GM23248 (cell line): ENCODE measurements at regions not wholly inside any gene's neighbourhood (a gene's known extent, or its start where the extent isn't known, plus 50 kb on each side); places are given as distances from the start of the nearest gene placed in this dataset.

ENCODE experiments used
- EZH2 ChIP-seq: fragments of 200-600 bp; sonication (generic); IDR thresholded peaks from 2 replicates; pipeline ENCODE4 v1.6.1; 2018; ENCODE audit warnings: antibody characterized with exemption, mild to moderate bottlenecking; ENCODE audit not compliant: insufficient read depth, poor library complexity, severe bottlenecking
- EZH2phosphoT487 ChIP-seq: fragments of 200-600 bp; sonication (generic); IDR thresholded peaks from 2 replicates; pipeline ENCODE4 v1.6.1; 2018; ENCODE audit warnings: antibody characterized with exemption, moderate library complexity, mild to moderate bottlenecking, low read depth; ENCODE audit not compliant: insufficient read depth

GRCh38 chr4:36979533-36979932 is 265.0 kb upstream of the NWD2 start:
- no peak for TF ChIP-seq EZH2
- TF ChIP-seq EZH2phosphoT487 = no peak
